ENCODE measurements at regions not wholly inside any gene's neighbourhood (a gene's known extent, or its start where the extent isn't known, plus 50 kb on each side); places are given as distances from the start of the nearest gene placed in this dataset.

GRCh38 chr7:47683485-47683898, 101.6 kb upstream of the TNS3 start:
- H3K9me3 ChIP-seq (ENCODE audit: control insufficient read depth, insufficient read depth, low read length): no peaks in the 10 kb centered on the region
- H3K9ac ChIP-seq (ENCODE audit: low read depth, low read length): no peak overlapping the region
- no peaks in the 10 kb centered on the region for H3K36me3 ChIP-seq (ENCODE audit: insufficient read depth, low read length)
- H3K4me1 ChIP-seq (ENCODE audit: insufficient read depth, low read length): peaks cover 22% of the 10 kb centered on the region

- no peaks in the 10 kb centered on the region for H3K36me3 ChIP-seq (ENCODE audit: insufficient read depth, low read length)
- peaks cover 25% of the 10 kb centered on the region for H3K4me1 ChIP-seq (ENCODE audit: insufficient read depth, low read length)
- H3K9ac ChIP-seq (ENCODE audit: low read depth, low read length): no peak overlapping the region
- H3K9me3 ChIP-seq (ENCODE audit: control insufficient read depth, insufficient read depth, low read length): no peaks in the 10 kb centered on the region
Measured at GRCh38 chr7:47682874-47683273, 101.0 kb upstream of the TNS3 start.

- Histone ChIP-seq H3K36me3 (ENCODE audit: insufficient read depth, low read length) (no peaks in the 10 kb centered on the region), H3K4me1 (ENCODE audit: insufficient read depth, low read length) (peaks cover 28% of the 10 kb centered on the region), H3K9me3 (ENCODE audit: control insufficient read depth, insufficient read depth, low read length) (peaks cover 7% of the 10 kb centered on the region; the same call in 1 of the 2 replicates), H3K9ac (ENCODE audit: low read depth, low read length) (no peak overlapping the region)
Measured at GRCh38 chr7:47681249-47681810, 99.4 kb upstream of the TNS3 start.

- no peak overlapping the region for H3K9ac ChIP-seq (ENCODE audit: low read depth, low read length)
- no peaks in the 10 kb centered on the region for H3K36me3 ChIP-seq (ENCODE audit: insufficient read depth, low read length)
Measured at GRCh38 chr7:47678641-47679380, 96.9 kb upstream of the TNS3 start.

GRCh38 chr7:47677664-47678063, 95.8 kb upstream of the TNS3 start:
- Histone ChIP-seq H3K4me1 (ENCODE audit: insufficient read depth, low read length) (peaks cover 30% of the 10 kb centered on the region), H3K36me3 (ENCODE audit: insufficient read depth, low read length) (no peaks in the 10 kb centered on the region), H3K9ac (ENCODE audit: low read depth, low read length) (no peak overlapping the region), H3K9me3 (ENCODE audit: control insufficient read depth, insufficient read depth, low read length) (peaks cover 7% of the 10 kb centered on the region; the same call in 1 of the 2 replicates)

More at GRCh38 chr7:47678641-47679380, 96.9 kb upstream of the TNS3 start:
- H3K9me3 ChIP-seq (ENCODE audit: control insufficient read depth, insufficient read depth, low read length): peaks cover 7% of the 10 kb centered on the region; the same call in 1 of the 2 replicates
- peaks cover 27% of the 10 kb centered on the region for H3K4me1 ChIP-seq (ENCODE audit: insufficient read depth, low read length)

GRCh38 chr7:47677093-47677492, 95.2 kb upstream of the TNS3 start:
- no peaks in the 10 kb centered on the region for H3K36me3 ChIP-seq (ENCODE audit: insufficient read depth, low read length)
- H3K4me1 ChIP-seq (ENCODE audit: insufficient read depth, low read length): peaks cover 35% of the 10 kb centered on the region
- peaks cover 7% of the 10 kb centered on the region; the same call in 1 of the 2 replicates for H3K9me3 ChIP-seq (ENCODE audit: control insufficient read depth, insufficient read depth, low read length)
- no peak overlapping the region for H3K9ac ChIP-seq (ENCODE audit: low read depth, low read length)

- H3K9ac ChIP-seq (ENCODE audit: low read depth, low read length): no peak overlapping the region
- peaks cover 7% of the 10 kb centered on the region; the same call in 1 of the 2 replicates for H3K9me3 ChIP-seq (ENCODE audit: control insufficient read depth, insufficient read depth, low read length)
- no peaks in the 10 kb centered on the region for H3K36me3 ChIP-seq (ENCODE audit: insufficient read depth, low read length)
- H3K4me1 ChIP-seq (ENCODE audit: insufficient read depth, low read length): peaks cover 30% of the 10 kb centered on the region
Measured at GRCh38 chr7:47672977-47673381, 91.1 kb upstream of the TNS3 start.

- H3K9ac ChIP-seq (ENCODE audit: low read depth, low read length): no peak overlapping the region; the same call in 1 of the 2 replicates
Measured at GRCh38 chr7:47672271-47672791, 90.4 kb upstream of the TNS3 start.

GRCh38 chr7:47671358-47671757, 89.4 kb upstream of the TNS3 start:
- Histone ChIP-seq H3K9me3 (ENCODE audit: control insufficient read depth, insufficient read depth, low read length) (no peaks in the 10 kb centered on the region), H3K36me3 (ENCODE audit: insufficient read depth, low read length) (no peaks in the 10 kb centered on the region), H3K4me1 (ENCODE audit: insufficient read depth, low read length) (peaks cover 27% of the 10 kb centered on the region), H3K9ac (ENCODE audit: low read depth, low read length) (no peak overlapping the region)

More at GRCh38 chr7:47672271-47672791, 90.4 kb upstream of the TNS3 start:
- peaks cover 27% of the 10 kb centered on the region for H3K4me1 ChIP-seq (ENCODE audit: insufficient read depth, low read length)
- H3K36me3 ChIP-seq (ENCODE audit: insufficient read depth, low read length): no peaks in the 10 kb centered on the region
- peaks cover 7% of the 10 kb centered on the region; the same call in 1 of the 2 replicates for H3K9me3 ChIP-seq (ENCODE audit: control insufficient read depth, insufficient read depth, low read length)

- Histone ChIP-seq H3K4me1 (ENCODE audit: insufficient read depth, low read length) (peaks cover 27% of the 10 kb centered on the region), H3K36me3 (ENCODE audit: insufficient read depth, low read length) (no peaks in the 10 kb centered on the region), H3K9ac (ENCODE audit: low read depth, low read length) (no peak overlapping the region), H3K9me3 (ENCODE audit: control insufficient read depth, insufficient read depth, low read length) (no peaks in the 10 kb centered on the region)
Measured at GRCh38 chr7:47670729-47671128, 88.8 kb upstream of the TNS3 start.

GRCh38 chr7:47669901-47670384, 88.0 kb upstream of the TNS3 start:
- H3K9me3 ChIP-seq (ENCODE audit: control insufficient read depth, insufficient read depth, low read length): no peaks in the 10 kb centered on the region
- no peak overlapping the region for H3K9ac ChIP-seq (ENCODE audit: low read depth, low read length)
- H3K36me3 ChIP-seq (ENCODE audit: insufficient read depth, low read length): no peaks in the 10 kb centered on the region
- H3K4me1 ChIP-seq (ENCODE audit: insufficient read depth, low read length): peaks cover 27% of the 10 kb centered on the region

GRCh38 chr7:47669178-47669891, 87.4 kb upstream of the TNS3 start:
- H3K9ac ChIP-seq (ENCODE audit: low read depth, low read length): no peak overlapping the region
- H3K9me3 ChIP-seq (ENCODE audit: control insufficient read depth, insufficient read depth, low read length): no peaks in the 10 kb centered on the region
- no peaks in the 10 kb centered on the region for H3K36me3 ChIP-seq (ENCODE audit: insufficient read depth, low read length)
- H3K4me1 ChIP-seq (ENCODE audit: insufficient read depth, low read length): peaks cover 27% of the 10 kb centered on the region

- Histone ChIP-seq H3K9me3 (ENCODE audit: control insufficient read depth, insufficient read depth, low read length) (no peaks in the 10 kb centered on the region), H3K9ac (ENCODE audit: low read depth, low read length) (no peak overlapping the region), H3K36me3 (ENCODE audit: insufficient read depth, low read length) (no peaks in the 10 kb centered on the region; the same call in 1 of the 2 replicates), H3K4me1 (ENCODE audit: insufficient read depth, low read length) (0 out of 2 replicates have a peak, but pooled peaks cover 12% of the 10 kb centered on the region)
Measured at GRCh38 chr7:47666164-47666862, 84.4 kb upstream of the TNS3 start.
